BJ (cell line): ENCODE measurements at regions not wholly inside any gene's neighbourhood (a gene's known extent, or its start where the extent isn't known, plus 50 kb on each side); places are given as distances from the start of the nearest gene placed in this dataset.

ENCODE experiments used
- CTCF ChIA-PET: fragments of 350-600 bp; formaldehyde crosslinking; extraction: SDS; loops from one replicate; lab custom pipeline; 2021; ENCODE audit warnings: antibody characterized with exemption, inconsistent platforms; lab: Yijun Ruan, JAX
- POLR2A ChIA-PET: fragments of 300-600 bp; sonication (Branson Sonifier 250); formaldehyde crosslinking; extraction: SDS; loops from one replicate; lab custom pipeline; 2021; ENCODE audit warnings: antibody characterized with exemption; lab: Charles Lee
- DNase-seq: peaks from one replicate; pipeline ENCODE4 v3.0.0-alpha.2; 2011; ENCODE audit warnings: low read depth
- H3K27me3 ChIP-seq: 2 replicates; pipeline ENCODE4 v1.6.0; 2011; ENCODE audit warnings: low read length; ENCODE audit not compliant: control insufficient read depth, insufficient read depth
- H3K36me3 ChIP-seq: 2 replicates; pipeline ENCODE4 v1.5.1; 2011; ENCODE audit warnings: low read length; ENCODE audit not compliant: control insufficient read depth, insufficient read depth
- H3K4me3 ChIP-seq: 2 replicates; pipeline ENCODE4 v1.5.1; 2011; ENCODE audit warnings: low read depth, mild to moderate bottlenecking, control low read depth, low read length
- TF ChIP-seq, protein P1 (sequence below): IDR thresholded peaks from 2 replicates; pipeline ENCODE4 v1.5.1; 2011; ENCODE audit warnings: low read depth, mild to moderate bottlenecking, control low read depth, inconsistent platforms, low read length, moderate library complexity; ENCODE audit not compliant: insufficient read depth

- no peak for DNase-seq
- ChIA-PET POLR2A (interaction anchor here (0.6 kb wide), 1 partner anchor 1023 kb away, joined by 3 read pairs; no protein-coding TSS in a partner anchor), CTCF (interaction anchor here (0.9 kb wide), 1 partner anchor 13 kb away, joined by 3 read pairs; no protein-coding TSS in a partner anchor)
- Histone ChIP-seq H3K4me3 (no peak overlapping the region), H3K27me3 (no peaks in the 10 kb centered on the region), H3K36me3 (no peaks in the 10 kb centered on the region)
- TF ChIP-seq, protein P1, sequence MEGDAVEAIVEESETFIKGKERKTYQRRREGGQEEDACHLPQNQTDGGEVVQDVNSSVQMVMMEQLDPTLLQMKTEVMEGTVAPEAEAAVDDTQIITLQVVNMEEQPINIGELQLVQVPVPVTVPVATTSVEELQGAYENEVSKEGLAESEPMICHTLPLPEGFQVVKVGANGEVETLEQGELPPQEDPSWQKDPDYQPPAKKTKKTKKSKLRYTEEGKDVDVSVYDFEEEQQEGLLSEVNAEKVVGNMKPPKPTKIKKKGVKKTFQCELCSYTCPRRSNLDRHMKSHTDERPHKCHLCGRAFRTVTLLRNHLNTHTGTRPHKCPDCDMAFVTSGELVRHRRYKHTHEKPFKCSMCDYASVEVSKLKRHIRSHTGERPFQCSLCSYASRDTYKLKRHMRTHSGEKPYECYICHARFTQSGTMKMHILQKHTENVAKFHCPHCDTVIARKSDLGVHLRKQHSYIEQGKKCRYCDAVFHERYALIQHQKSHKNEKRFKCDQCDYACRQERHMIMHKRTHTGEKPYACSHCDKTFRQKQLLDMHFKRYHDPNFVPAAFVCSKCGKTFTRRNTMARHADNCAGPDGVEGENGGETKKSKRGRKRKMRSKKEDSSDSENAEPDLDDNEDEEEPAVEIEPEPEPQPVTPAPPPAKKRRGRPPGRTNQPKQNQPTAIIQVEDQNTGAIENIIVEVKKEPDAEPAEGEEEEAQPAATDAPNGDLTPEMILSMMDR, result no peak
Measured at GRCh38 chr5:67506241-67506640, 309.6 kb upstream of the CD180 start.

GRCh38 chr5:67502951-67503350 lies 306.4 kb upstream of the CD180 start:
- TF ChIP-seq, protein P1, result no peak
- Histone ChIP-seq H3K36me3 (no peaks in the 10 kb centered on the region), H3K27me3 (no peaks in the 10 kb centered on the region), H3K4me3 (no peak overlapping the region)
- ChIA-PET POLR2A (no interaction called here), CTCF (interaction anchor here (0.6 to 1.4 kb wide), 2 partner anchors 9 to 12 kb away, joined by 4 read pairs; no protein-coding TSS in a partner anchor)
- no peak for DNase-seq

DNA sequence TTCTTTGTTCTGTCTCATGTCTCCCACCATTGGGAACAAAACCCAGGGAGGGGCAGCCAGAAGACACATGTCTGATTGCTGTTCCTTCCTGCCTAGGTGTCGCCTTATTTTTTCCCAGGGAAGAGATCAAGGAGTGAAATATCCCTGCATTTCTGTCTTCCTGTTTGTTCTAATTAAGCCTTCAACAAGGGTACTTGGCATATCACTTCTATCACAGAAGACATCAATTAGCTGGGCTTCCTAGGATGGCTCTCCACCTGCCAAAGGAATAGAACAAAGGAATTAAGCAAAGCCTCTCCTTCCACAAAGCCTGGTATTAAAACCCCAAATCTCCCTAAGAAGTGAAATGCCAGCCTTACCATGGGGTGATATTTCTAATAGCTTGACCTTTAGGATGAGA lies 299.5 kb upstream of the CD180 start:
- POLR2A ChIA-PET, result no interaction called here
- Histone ChIP-seq H3K36me3 (no peaks in the 10 kb centered on the region), H3K27me3 (no peaks in the 10 kb centered on the region), H3K4me3 (no peak overlapping the region)
- TF ChIP-seq, protein P1, result no peak
- CTCF ChIA-PET, result interaction anchor here (0.8 kb wide), 1 partner anchor 757 kb away, joined by 3 read pairs; no protein-coding TSS in a partner anchor
- no peak for DNase-seq

GRCh38 chr5:67495072-67495471 lies 298.5 kb upstream of the CD180 start:
- no peak for DNase-seq

GRCh38 chr5:67494186-67494855 lies 297.7 kb upstream of the CD180 start:
- ChIA-PET CTCF (interaction anchor here (0.8 to 1.6 kb wide), 4 partner anchors 8 to 778 kb away, joined by 3 to 4 read pairs (median 4); no protein-coding TSS in a partner anchor), POLR2A (no interaction called here)
- TF ChIP-seq, protein P1, result no peak
- no peak for DNase-seq
- no peak overlapping the region for H3K4me3 ChIP-seq
- no peaks in the 10 kb centered on the region for H3K36me3 ChIP-seq
- H3K27me3 ChIP-seq, result no peaks in the 10 kb centered on the region

More at GRCh38 chr5:67495072-67495471, 298.5 kb upstream of the CD180 start:
- no peaks in the 10 kb centered on the region for H3K27me3 ChIP-seq
- TF ChIP-seq, protein P1, result no peak
- CTCF ChIA-PET, result interaction anchor here (0.6 kb wide), 1 partner anchor 758 kb away, joined by 4 read pairs; no protein-coding TSS in a partner anchor
- no peaks in the 10 kb centered on the region for H3K36me3 ChIP-seq
- POLR2A ChIA-PET, result no interaction called here
- no peak overlapping the region for H3K4me3 ChIP-seq
